Sciatic nerve (tissue), 2 donors: ENCODE measurements at regions not wholly inside any gene's neighbourhood (a gene's known extent, or its start where the extent isn't known, plus 50 kb on each side); places are given as distances from the start of the nearest gene placed in this dataset.

ENCODE experiments used
- ATAC-seq: fragments of 200-7000 bp; cut with Tn5 transposase; one replicate; pipeline ENCODE4 v1.9.1; 2020; ENCODE audit warnings: mild to moderate bottlenecking, moderate library complexity
- DNase-seq: peaks from one replicate; pipeline ENCODE4 v3.0.0-alpha.2; 2020; ENCODE audit warnings: low spot score
- intact Hi-C: fragments of 100-400 bp; cut with DNase I; formaldehyde crosslinking; loops from one replicate; pipeline ENCODE4 v1.14.2; 2022
- donor health status: DM: no; HTN: no; CAD: no.
- donor health status: DM: no; HTN: no; CAD: no.

GRCh38 chr11:81000334-81000733 lies 1559.5 kb upstream of the TENM4 start:
- ATAC-seq (no peak), DNase-seq (no peak)
- intact Hi-C loops, result no loop called here

GRCh38 chr11:80995523-80995922 lies 1554.7 kb upstream of the TENM4 start:
- intact Hi-C loops, result no loop called here
- no peak for ATAC-seq
- no peak for DNase-seq

GRCh38 chr11:80993536-80993935 lies 1552.7 kb upstream of the TENM4 start:
- intact Hi-C loops, result no loop called here
- DNase-seq, result no peak
- ATAC-seq, result no peak

- DNase-seq, result no peak
- ATAC-seq, result no peak
- intact Hi-C loops, result no loop called here
Measured at GRCh38 chr11:80990885-80991284, 1550.1 kb upstream of the TENM4 start.

- ATAC-seq (no peak), DNase-seq (no peak)
- intact Hi-C loops, result no loop called here
Measured at GRCh38 chr11:80987171-80987570, 1546.3 kb upstream of the TENM4 start.

- intact Hi-C loops, result no loop called here
- ATAC-seq (no peak), DNase-seq (no peak)
Measured at GRCh38 chr11:80986421-80987074, 1545.7 kb upstream of the TENM4 start.

- ATAC-seq (no peak), DNase-seq (no peak)
- intact Hi-C loops, result no loop called here
Measured at GRCh38 chr11:80980227-80980626, 1539.4 kb upstream of the TENM4 start.

- no peak for ATAC-seq
- intact Hi-C loops, result no loop called here
- no peak for DNase-seq
Measured at GRCh38 chr11:80973786-80974185, 1533.0 kb upstream of the TENM4 start.

- DNase-seq (no peak), ATAC-seq (no peak)
- intact Hi-C loops, result no loop called here
Measured at GRCh38 chr11:80970037-80970436, 1529.2 kb upstream of the TENM4 start.

GRCh38 chr11:80967649-80968048 lies 1526.8 kb upstream of the TENM4 start:
- ATAC-seq (no peak), DNase-seq (no peak)
- intact Hi-C loops, result no loop called here

GRCh38 chr11:80960381-80961029 lies 1519.7 kb upstream of the TENM4 start:
- no peak for DNase-seq
- no peak for ATAC-seq
- intact Hi-C loops, result no loop called here

GRCh38 chr11:80959751-80960150 lies 1518.9 kb upstream of the TENM4 start:
- DNase-seq (no peak), ATAC-seq (no peak)
- intact Hi-C loops, result no loop called here

GRCh38 chr11:80958987-80959386 lies 1518.2 kb upstream of the TENM4 start:
- DNase-seq (no peak), ATAC-seq (no peak)
- intact Hi-C loops, result no loop called here

- ATAC-seq, result peak; percentile 84
- intact Hi-C loops, result no loop called here
Measured at GRCh38 chr11:80958361-80958760, 1517.5 kb upstream of the TENM4 start.

GRCh38 chr11:80955588-80955987 lies 1514.8 kb upstream of the TENM4 start:
- intact Hi-C loops, result no loop called here
- ATAC-seq, result no peak
- DNase-seq, result no peak

More at GRCh38 chr11:80958361-80958760, 1517.5 kb upstream of the TENM4 start:
- no peak for DNase-seq

GRCh38 chr11:80948781-80949180 lies 1508.0 kb upstream of the TENM4 start:
- intact Hi-C loops, result no loop called here
- ATAC-seq, result no peak
- no peak for DNase-seq

GRCh38 chr11:80944758-80945157 lies 1503.9 kb upstream of the TENM4 start:
- intact Hi-C loops, result no loop called here
- DNase-seq (no peak), ATAC-seq (no peak)

- no peak for ATAC-seq
Measured at GRCh38 chr11:80943226-80943625, 1502.4 kb upstream of the TENM4 start.

GRCh38 chr11:80937842-80938241 lies 1497.0 kb upstream of the TENM4 start:
- intact Hi-C loops, result no loop called here
- ATAC-seq, result no peak
- DNase-seq, result no peak

More at GRCh38 chr11:80943226-80943625, 1502.4 kb upstream of the TENM4 start:
- intact Hi-C loops, result no loop called here
- no peak for DNase-seq

- DNase-seq, result no peak
- intact Hi-C loops, result no loop called here
- no peak for ATAC-seq
Measured at GRCh38 chr11:80930038-80930437, 1489.2 kb upstream of the TENM4 start.
